Ishikawa (cell line): ENCODE measurements at regions not wholly inside any gene's neighbourhood (a gene's known extent, or its start where the extent isn't known, plus 50 kb on each side); places are given as distances from the start of the nearest gene placed in this dataset.

Experiments used
- CEBPB ChIP-seq: IDR thresholded peaks from 2 replicates; pipeline ENCODE4 v1.6.1; 2012
- CREB1 ChIP-seq: IDR thresholded peaks from 2 replicates; pipeline ENCODE4 v1.6.1; 2012; ENCODE audit warnings: low read depth
- EGR1 ChIP-seq: IDR thresholded peaks from 2 replicates; pipeline ENCODE4 v1.6.1; 2012
- EP300 ChIP-seq: IDR thresholded peaks from 2 replicates; pipeline ENCODE4 v1.6.1; 2012; ENCODE audit warnings: borderline replicate concordance
- FOXM1 ChIP-seq: IDR thresholded peaks from 2 replicates; pipeline ENCODE4 v1.6.1; 2012; ENCODE audit warnings: low read depth, borderline replicate concordance
- NFIC ChIP-seq: IDR thresholded peaks from 2 replicates; pipeline ENCODE4 v1.6.1; 2012
- RAD21 ChIP-seq: IDR thresholded peaks from 2 replicates; pipeline ENCODE4 v1.6.1; 2012; ENCODE audit warnings: low read depth
- REST ChIP-seq: IDR thresholded peaks from 2 replicates; pipeline ENCODE4 v1.6.1; 2012; ENCODE audit warnings: low read depth, mild to moderate bottlenecking
- TAF1 ChIP-seq: IDR thresholded peaks from 2 replicates; pipeline ENCODE4 v1.6.1; 2012; ENCODE audit warnings: low read depth, mild to moderate bottlenecking
- TCF12 ChIP-seq: IDR thresholded peaks from 2 replicates; pipeline ENCODE4 v1.6.1; 2012; ENCODE audit warnings: low read depth
- TEAD4 ChIP-seq: IDR thresholded peaks from 2 replicates; pipeline ENCODE4 v1.6.1; 2012
- YY1 ChIP-seq: IDR thresholded peaks from 2 replicates; pipeline ENCODE4 v1.6.1; 2012; ENCODE audit warnings: low read depth
- ZBTB7A ChIP-seq: IDR thresholded peaks from 2 replicates; pipeline ENCODE4 v1.6.1; 2012; ENCODE audit warnings: low read depth
- TF ChIP-seq, protein P1 (sequence below): IDR thresholded peaks from 2 replicates; pipeline ENCODE4 v1.6.1; 2012
- TF ChIP-seq, protein P2 (sequence below): IDR thresholded peaks from 2 replicates; pipeline ENCODE4 v1.6.1; 2012

- TF ChIP-seq ZBTB7A (no peak), FOXM1 (no peak)
These were observed 72.5 kb downstream of the SCG2 start for GRCh38 chr2:223529696-223530095.

- TF ChIP-seq ZBTB7A = no peak
These were observed 71.3 kb downstream of the SCG2 start for GRCh38 chr2:223530811-223531210.

- TF ChIP-seq YY1 (no peak), FOXM1 (no peak), EP300 (no peak), CREB1 (no peak), NFIC (no peak), TAF1 (no peak), TEAD4 (no peak), RAD21 (no peak), ZBTB7A (no peak), EGR1 (no peak), TCF12 (no peak)
- TF ChIP-seq, protein P1, sequence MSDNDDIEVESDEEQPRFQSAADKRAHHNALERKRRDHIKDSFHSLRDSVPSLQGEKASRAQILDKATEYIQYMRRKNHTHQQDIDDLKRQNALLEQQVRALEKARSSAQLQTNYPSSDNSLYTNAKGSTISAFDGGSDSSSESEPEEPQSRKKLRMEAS = no peak
- TF ChIP-seq, protein P2, sequence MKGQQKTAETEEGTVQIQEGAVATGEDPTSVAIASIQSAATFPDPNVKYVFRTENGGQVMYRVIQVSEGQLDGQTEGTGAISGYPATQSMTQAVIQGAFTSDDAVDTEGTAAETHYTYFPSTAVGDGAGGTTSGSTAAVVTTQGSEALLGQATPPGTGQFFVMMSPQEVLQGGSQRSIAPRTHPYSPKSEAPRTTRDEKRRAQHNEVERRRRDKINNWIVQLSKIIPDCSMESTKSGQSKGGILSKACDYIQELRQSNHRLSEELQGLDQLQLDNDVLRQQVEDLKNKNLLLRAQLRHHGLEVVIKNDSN = no peak
These were observed 70.0 kb downstream of the SCG2 start for GRCh38 chr2:223532161-223532560.

DNA sequence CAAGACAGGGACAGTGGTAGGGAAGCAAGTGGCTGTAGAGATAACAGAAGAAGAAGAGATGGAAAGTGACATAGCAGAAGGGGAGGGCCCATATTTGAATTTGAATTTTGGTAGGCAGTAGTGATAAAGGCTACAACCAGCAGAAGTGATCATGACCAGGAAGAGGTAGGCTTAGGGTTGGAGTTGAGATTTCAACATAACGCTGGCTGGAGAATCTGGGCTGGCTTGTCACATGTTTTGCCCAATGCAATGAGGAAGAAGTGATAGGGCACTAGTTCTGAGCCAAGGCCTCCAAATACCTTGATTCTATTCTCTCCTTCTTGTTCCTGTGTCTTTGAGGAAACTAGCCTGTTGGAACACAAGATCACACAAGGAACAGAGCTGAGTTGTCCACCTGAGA is 69.4 kb downstream of the SCG2 start:
- TF ChIP-seq TEAD4 (no peak), TAF1 (no peak), CEBPB (no peak), REST (no peak)
- TF ChIP-seq, protein P2 = no peak

GRCh38 chr2:223536546-223536945 is 65.6 kb downstream of the SCG2 start:
- TF ChIP-seq CEBPB (no peak), EP300 (no peak), TEAD4 (no peak), NFIC (no peak), RAD21 (no peak), FOXM1 (no peak), TCF12 (no peak), EGR1 (no peak), YY1 (no peak), CREB1 (no peak), ZBTB7A (no peak)
- TF ChIP-seq, protein P1 = no peak

GRCh38 chr2:223537115-223537514 is 65.0 kb downstream of the SCG2 start:
- TF ChIP-seq ZBTB7A = no peak
- TF ChIP-seq TEAD4 = no peak
- no peak for TF ChIP-seq FOXM1
- TF ChIP-seq, protein P2 = no peak
- no peak for TF ChIP-seq REST
- no peak for TF ChIP-seq RAD21
- TF ChIP-seq, protein P1 = no peak
- TF ChIP-seq CREB1 = no peak
- no peak for TF ChIP-seq CEBPB
- no peak for TF ChIP-seq TAF1
- no peak for TF ChIP-seq EP300
- no peak for TF ChIP-seq EGR1
